K562 (cell line): ENCODE measurements at regions not wholly inside any gene's neighbourhood (a gene's known extent, or its start where the extent isn't known, plus 50 kb on each side); places are given as distances from the start of the nearest gene placed in this dataset.

ENCODE experiments used
- CHD7 ChIP-seq: fragments of 200-600 bp; sonication (generic); IDR thresholded peaks from one replicate; pipeline ENCODE4 v1.6.1; 2012; ENCODE audit warnings: mild to moderate bottlenecking, low read depth, low read length, inconsistent platforms
- ELF4 ChIP-seq: fragments of 450-650 bp; formaldehyde crosslinking; IDR thresholded peaks from 2 replicates; pipeline ENCODE4 v1.4.0; 2022; ENCODE audit warnings: missing genetic modification characterization
- GMEB1 ChIP-seq: fragments of 250-450 bp; sonication (Bioruptor Pico); IDR thresholded peaks from 2 replicates; pipeline ENCODE4 v1.4.0; 2020; ENCODE audit warnings: mild to moderate bottlenecking

GRCh38 chr5:54887663-54888062, 97.7 kb downstream of the ESM1 start (continued):
- TF ChIP-seq CHD7 (no peak), ELF4 (CRISPR knock-in tag) (no peak), GMEB1 (no peak)
